GM23338 (cell line): ENCODE measurements at regions not wholly inside any gene's neighbourhood (a gene's known extent, or its start where the extent isn't known, plus 50 kb on each side); places are given as distances from the start of the nearest gene placed in this dataset.

Source experiments
- ATAC-seq: fragments of 200-7000 bp; cut with Tn5 transposase; 3 replicates; pipeline ENCODE4 v1.9.1; 2020
- DNase-seq: peaks from one replicate; pipeline ENCODE4 v3.0.0-alpha.2; 2015; ENCODE audit warnings: low spot score
- H2AFZ ChIP-seq: fragments of 200-600 bp; sonication (generic); 2 replicates; pipeline ENCODE4 v1.8.0; 2016; ENCODE audit warnings: antibody characterized with exemption, mild to moderate bottlenecking, moderate library complexity
- H3F3A ChIP-seq: fragments of 200-600 bp; sonication (generic); replicated peaks from 2 replicates; pipeline ENCODE4 v1.8.0; 2017; ENCODE audit warnings: antibody characterized with exemption, mixed run types, low read depth
- H3K27ac ChIP-seq: fragments of 200-600 bp; sonication (generic); 2 replicates; pipeline ENCODE4 v1.6.1; 2016; ENCODE audit warnings: low read depth
- H3K27me3 ChIP-seq: fragments of 200-600 bp; sonication (generic); 2 replicates; pipeline ENCODE4 v1.8.0; 2016; ENCODE audit warnings: mild to moderate bottlenecking, mixed run types, moderate library complexity; ENCODE audit not compliant: insufficient read depth
- H3K36me3 ChIP-seq: fragments of 200-600 bp; sonication (generic); 2 replicates; pipeline ENCODE4 v1.8.0; 2016; ENCODE audit warnings: mild to moderate bottlenecking; ENCODE audit not compliant: insufficient read depth
- H3K4me1 ChIP-seq: fragments of 200-600 bp; sonication (generic); 2 replicates; pipeline ENCODE4 v1.8.0; 2016; ENCODE audit warnings: mild to moderate bottlenecking, moderate library complexity; ENCODE audit not compliant: insufficient read depth
- H3K4me2 ChIP-seq: fragments of 200-600 bp; sonication (generic); 2 replicates; pipeline ENCODE4 v1.7.1; 2017; ENCODE audit warnings: mixed run types
- H3K4me3 ChIP-seq: fragments of 200-600 bp; sonication (generic); 2 replicates; pipeline ENCODE4 v1.6.1; 2016; ENCODE audit warnings: mixed run types
- H3K79me2 ChIP-seq: fragments of 200-600 bp; sonication (generic); replicated peaks from 2 replicates; pipeline ENCODE4 v1.8.0; 2017; ENCODE audit warnings: mild to moderate bottlenecking; ENCODE audit not compliant: insufficient read depth
- H3K9me2 ChIP-seq: fragments of 200-600 bp; sonication (generic); 2 replicates; pipeline ENCODE4 v1.8.0; 2017; ENCODE audit not compliant: insufficient read depth
- H4K20me1 ChIP-seq: fragments of 200-600 bp; sonication (generic); replicated peaks from 2 replicates; pipeline ENCODE4 v1.8.0; 2017; ENCODE audit warnings: mild to moderate bottlenecking; ENCODE audit not compliant: insufficient read depth
- H3K27ac Mint-ChIP-seq: 2 replicates; pipeline ENCODE4 v1.8.0; 2020; ENCODE audit warnings: inconsistent platforms, mild to moderate bottlenecking, moderate library complexity, mixed read lengths
- H3K27me3 Mint-ChIP-seq: 3 replicates; pipeline ENCODE4 v1.8.0; 2022; ENCODE audit warnings: low read depth, mild to moderate bottlenecking, moderate library complexity, mixed read lengths, inconsistent platforms; ENCODE audit not compliant: insufficient read depth, poor library complexity
- H3K36me3 Mint-ChIP-seq: 3 replicates; pipeline ENCODE4 v1.8.0; 2021; ENCODE audit warnings: low read depth, mild to moderate bottlenecking, inconsistent platforms, moderate library complexity, mixed read lengths
- H3K4me1 Mint-ChIP-seq: 3 replicates; pipeline ENCODE4 v1.8.0; 2020; ENCODE audit warnings: mild to moderate bottlenecking, inconsistent platforms, mixed read lengths
- H3K4me3 Mint-ChIP-seq: 3 replicates; pipeline ENCODE4 v1.8.0; 2021; ENCODE audit warnings: moderate library complexity, mild to moderate bottlenecking, inconsistent platforms, mixed read lengths
- H3K9me3 Mint-ChIP-seq: 3 replicates; pipeline ENCODE4 v1.8.0; 2020; ENCODE audit warnings: moderate library complexity, mild to moderate bottlenecking, inconsistent platforms, mixed read lengths
- CREB1 ChIP-seq: fragments of 250-450 bp; sonication (Bioruptor Pico); IDR thresholded peaks from 2 replicates; pipeline ENCODE4 v1.5.0; 2020; ENCODE audit warnings: low read depth, mild to moderate bottlenecking, moderate library complexity
- CTCF ChIP-seq, 2 experiments: fragments of 200-600 bp in 1 of 2; sonication (generic) in 1 of 2; conservative IDR thresholded peaks; 2 replicates each; pipeline versions ENCODE4 v1.5.1 to v1.6.1; 2016 to 2017; ENCODE audit warnings: antibody characterized with exemption in 2 of 2, low read depth in 2 of 2, mild to moderate bottlenecking in 2 of 2, moderate library complexity in 1 of 2
- ETS1 ChIP-seq: IDR thresholded peaks from 2 replicates; pipeline ENCODE4 v1.6.1; 2016; ENCODE audit warnings: antibody characterized with exemption
- EZH2 ChIP-seq: fragments of 200-600 bp; sonication (generic); IDR thresholded peaks from one replicate; pipeline ENCODE4 v1.8.0; 2017; ENCODE audit warnings: antibody characterized with exemption, mild to moderate bottlenecking, low read depth; ENCODE audit not compliant: unreplicated experiment
- EZH2phosphoT487 ChIP-seq: fragments of 200-600 bp; sonication (generic); IDR thresholded peaks from one replicate; pipeline ENCODE4 v1.8.1; 2018; ENCODE audit warnings: antibody characterized with exemption; ENCODE audit not compliant: unreplicated experiment
- JUNB ChIP-seq: IDR thresholded peaks from one replicate; pipeline ENCODE4 v1.6.1; 2016; ENCODE audit warnings: antibody characterized with exemption; ENCODE audit not compliant: unreplicated experiment
- NANOG ChIP-seq: IDR thresholded peaks from 2 replicates; pipeline ENCODE4 v1.6.1; 2016; ENCODE audit warnings: antibody characterized with exemption, borderline replicate concordance
- POLR2AphosphoS5 ChIP-seq: IDR thresholded peaks from 2 replicates; pipeline ENCODE4 v1.6.1; 2016; ENCODE audit warnings: antibody characterized with exemption, low read depth
- REST ChIP-seq: IDR thresholded peaks from one replicate; pipeline ENCODE4 v1.6.1; 2018; ENCODE audit warnings: antibody characterized with exemption; ENCODE audit not compliant: unreplicated experiment
- STAT1 ChIP-seq: IDR thresholded peaks from one replicate; pipeline ENCODE4 v1.6.1; 2016; ENCODE audit warnings: antibody characterized with exemption; ENCODE audit not compliant: unreplicated experiment
- ZNF114 ChIP-seq: fragments of 250-450 bp; sonication (Bioruptor Pico); IDR thresholded peaks from 2 replicates; pipeline ENCODE4 v1.5.0; 2020; ENCODE audit warnings: mild to moderate bottlenecking, moderate library complexity
- ZNF331 ChIP-seq: fragments of 250-450 bp; sonication (Bioruptor Pico); IDR thresholded peaks from 2 replicates; pipeline ENCODE4 v1.5.0; 2020; ENCODE audit warnings: low read depth, mild to moderate bottlenecking, moderate library complexity
- ZNF462 ChIP-seq: fragments of 250-450 bp; sonication (Bioruptor Pico); IDR thresholded peaks from 2 replicates; pipeline ENCODE4 v1.5.0; 2020; ENCODE audit warnings: mild to moderate bottlenecking, moderate library complexity

GRCh38 chr15:98476559-98476958 is 171.8 kb upstream of the IGF1R start:
- H3K27me3 ChIP-seq, result no peaks in the 10 kb centered on the region
- Mint-ChIP-seq H3K27me3 (peaks cover 1% of the 10 kb centered on the region), H3K36me3 (peaks cover 16% of the 10 kb centered on the region; the same call in 2 of the 3 replicates), H3K4me1 (no peaks in the 10 kb centered on the region), H3K4me3 (no peak overlapping the region), H3K9me3 (peaks cover 25% of the 10 kb centered on the region), H3K27ac (no peak overlapping the region)
- ATAC-seq, result no peak
- H3K27ac ChIP-seq, result no peak overlapping the region
- no peak overlapping the region for H2AFZ ChIP-seq
- no peaks in the 10 kb centered on the region for H3K36me3 ChIP-seq
- no peak for DNase-seq
- no peak overlapping the region for H3K4me2 ChIP-seq
- H4K20me1 ChIP-seq, result no peaks in the 10 kb centered on the region
- no peaks in the 10 kb centered on the region for H3F3A ChIP-seq
- no peaks in the 10 kb centered on the region for H3K79me2 ChIP-seq
- no peaks in the 10 kb centered on the region for H3K4me1 ChIP-seq
- H3K4me3 ChIP-seq, result no peak overlapping the region
- H3K9me2 ChIP-seq, result no peaks in the 10 kb centered on the region
- TF ChIP-seq CTCF (conservative IDR thresholded peaks at IDR 0.05; ENCODE audit: low read depth in 2 of 2) (no peak), JUNB (no peak), POLR2AphosphoS5 (no peak), CREB1 (no peak), ETS1 (no peak), EZH2 (no peak), NANOG (no peak), ZNF114 (CRISPR knock-in tag) (no peak), ZNF331 (CRISPR knock-in tag) (no peak), ZNF462 (CRISPR knock-in tag) (no peak), STAT1 (no peak), REST (no peak), EZH2phosphoT487 (no peak)
